ENCODE measurements at regions not wholly inside any gene's neighbourhood (a gene's known extent, or its start where the extent isn't known, plus 50 kb on each side); places are given as distances from the start of the nearest gene placed in this dataset.

DNA sequence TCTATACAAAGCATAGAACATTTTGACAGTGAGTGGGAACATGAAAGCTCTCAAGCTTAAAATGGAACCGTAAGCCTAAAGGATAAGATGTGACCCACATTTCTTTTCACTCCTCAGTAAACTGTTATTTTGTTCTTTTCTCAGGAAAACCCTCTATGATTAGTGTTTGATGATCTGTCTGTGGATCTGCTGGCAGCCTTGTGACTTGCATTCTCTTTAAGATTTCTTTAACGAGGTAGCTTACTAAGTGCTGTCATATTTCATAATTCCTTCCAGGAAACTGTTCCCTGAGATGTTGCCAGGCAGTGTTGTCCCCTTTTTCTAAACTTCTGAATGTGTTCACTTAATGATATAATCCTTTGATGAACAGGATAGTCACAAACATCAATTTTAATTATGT is 167.6 kb downstream of the PYDC2 start:
- no peaks in the 10 kb centered on the region for H3K4me1 ChIP-seq
- BruUV-seq (replicated peaks), result no TSS peak
- ChIA-PET CTCF (no interaction called here), POLR2A (no interaction called here)
- Mint-ChIP-seq H3K27me3 (ENCODE audit: insufficient read depth, unreplicated experiment) (no peaks in the 10 kb centered on the region), H3K36me3 (ENCODE audit: insufficient read depth, unreplicated experiment) (no peaks in the 10 kb centered on the region), H3K27ac (ENCODE audit: unreplicated experiment) (no peak overlapping the region), H3K9me3 (ENCODE audit: unreplicated experiment) (no peaks in the 10 kb centered on the region), H3K4me1 (ENCODE audit: low read depth, unreplicated experiment) (no peaks in the 10 kb centered on the region), H3K4me3 (ENCODE audit: unreplicated experiment) (no peak overlapping the region)
- TF ChIP-seq CTCF (IDR thresholded peaks at IDR 0.05; ENCODE audit: insufficient read depth in 1 of 2, low read depth in 1 of 2, low read length in 1 of 2, severe bottlenecking in 1 of 2, unreplicated experiment in 1 of 2), result no peak
- H3K9me3 ChIP-seq, result no peaks in the 10 kb centered on the region
- no peaks in the 10 kb centered on the region for H3K36me3 ChIP-seq (ENCODE audit: control insufficient read depth, insufficient read depth, low read length)
- no peak overlapping the region for H3K4me3 ChIP-seq (ENCODE audit: low read depth, low read length)
- intact Hi-C loops (cut with micrococcal nuclease; ENCODE audit: unreplicated experiment), result no loop called here
- no peaks in the 10 kb centered on the region for H3K27me3 ChIP-seq (replicated peaks; ENCODE audit: control insufficient read depth, insufficient read depth, low read length)
- no peak for DNase-seq

GRCh38 chr3:191631496-191631895 is 170.5 kb downstream of the PYDC2 start:
- Mint-ChIP-seq H3K4me3 (ENCODE audit: unreplicated experiment) (no peak overlapping the region), H3K27me3 (ENCODE audit: insufficient read depth, unreplicated experiment) (no peaks in the 10 kb centered on the region), H3K9me3 (ENCODE audit: unreplicated experiment) (no peaks in the 10 kb centered on the region), H3K36me3 (ENCODE audit: insufficient read depth, unreplicated experiment) (no peaks in the 10 kb centered on the region), H3K27ac (ENCODE audit: unreplicated experiment) (no peak overlapping the region), H3K4me1 (ENCODE audit: low read depth, unreplicated experiment) (no peaks in the 10 kb centered on the region)
- ChIA-PET CTCF (no interaction called here), POLR2A (no interaction called here)
- no peak overlapping the region for H3K4me3 ChIP-seq (ENCODE audit: low read depth, low read length)
- H3K36me3 ChIP-seq (ENCODE audit: control insufficient read depth, insufficient read depth, low read length), result no peaks in the 10 kb centered on the region
- no TSS peak for BruUV-seq (replicated peaks)
- H3K27me3 ChIP-seq (replicated peaks; ENCODE audit: control insufficient read depth, insufficient read depth, low read length), result no peaks in the 10 kb centered on the region
- no peaks in the 10 kb centered on the region; the same call in 1 of the 2 replicates for H3K9me3 ChIP-seq
- DNase-seq, result no peak
- no peaks in the 10 kb centered on the region for H3K4me1 ChIP-seq
- intact Hi-C loops (cut with micrococcal nuclease; ENCODE audit: unreplicated experiment), result no loop called here
- TF ChIP-seq CTCF (IDR thresholded peaks at IDR 0.05; ENCODE audit: insufficient read depth in 1 of 2, low read depth in 1 of 2, low read length in 1 of 2, severe bottlenecking in 1 of 2, unreplicated experiment in 1 of 2), result no peak

GRCh38 chr3:191634902-191635301 is 173.9 kb downstream of the PYDC2 start:
- no peaks in the 10 kb centered on the region for H3K27me3 ChIP-seq (replicated peaks; ENCODE audit: control insufficient read depth, insufficient read depth, low read length)
- intact Hi-C loops (cut with micrococcal nuclease; ENCODE audit: unreplicated experiment), result no loop called here
- H3K4me1 ChIP-seq, result no peaks in the 10 kb centered on the region
- POLR2A ChIA-PET, result no interaction called here
- H3K9me3 ChIP-seq, result no peaks in the 10 kb centered on the region; the same call in 1 of the 2 replicates
- BruUV-seq (replicated peaks), result no TSS peak
- Mint-ChIP-seq H3K4me1 (ENCODE audit: low read depth, unreplicated experiment) (no peaks in the 10 kb centered on the region), H3K9me3 (ENCODE audit: unreplicated experiment) (peaks cover 13% of the 10 kb centered on the region), H3K36me3 (ENCODE audit: insufficient read depth, unreplicated experiment) (no peaks in the 10 kb centered on the region), H3K27ac (ENCODE audit: unreplicated experiment) (no peak overlapping the region), H3K4me3 (ENCODE audit: unreplicated experiment) (no peak overlapping the region), H3K27me3 (ENCODE audit: insufficient read depth, unreplicated experiment) (no peaks in the 10 kb centered on the region)
- no peak overlapping the region for H3K4me3 ChIP-seq (ENCODE audit: low read depth, low read length)
- CTCF ChIA-PET, result no interaction called here
- DNase-seq, result no peak
- H3K36me3 ChIP-seq (ENCODE audit: control insufficient read depth, insufficient read depth, low read length), result no peaks in the 10 kb centered on the region
- no peak for TF ChIP-seq CTCF (IDR thresholded peaks at IDR 0.05; ENCODE audit: insufficient read depth in 1 of 2, low read depth in 1 of 2, low read length in 1 of 2, severe bottlenecking in 1 of 2, unreplicated experiment in 1 of 2)
